ENCODE measurements at regions not wholly inside any gene's neighbourhood (a gene's known extent, or its start where the extent isn't known, plus 50 kb on each side); places are given as distances from the start of the nearest gene placed in this dataset.
"Not testable (repeated sequence)": the region's sequence is repeated elsewhere in the genome, so short reads cannot be mapped to it uniquely, and the experiment has no call there.

GRCh38 chr20:60100780-60101179, 142.6 kb downstream of the CDH26 start:
- H3K4me3 ChIP-seq (ENCODE audit: low read length) = no peak overlapping the region
- peaks cover 39% of the 10 kb centered on the region for H3K27me3 ChIP-seq (ENCODE audit: control insufficient read depth, insufficient read depth, low read length)
- H3K4me2 ChIP-seq (ENCODE audit: low read length) = no peak overlapping the region
- no peak overlapping the region for H3K9ac ChIP-seq (ENCODE audit: low read depth, low read length)
- H3K9me3 ChIP-seq (replicated peaks; ENCODE audit: low read length) = no peaks in the 10 kb centered on the region
- no peaks in the 10 kb centered on the region for H3K36me3 ChIP-seq (ENCODE audit: insufficient read depth, low read length)
- no peaks in the 10 kb centered on the region for H3K4me1 ChIP-seq (ENCODE audit: control insufficient read depth, insufficient read depth, low read length)

GRCh38 chr20:60101201-60101890, 143.1 kb downstream of the CDH26 start:
- Histone ChIP-seq H3K4me2 (ENCODE audit: low read length) (no peak overlapping the region), H3K4me3 (ENCODE audit: low read length) (no peak overlapping the region), H3K27me3 (ENCODE audit: control insufficient read depth, insufficient read depth, low read length) (peaks cover 35% of the 10 kb centered on the region), H3K36me3 (ENCODE audit: insufficient read depth, low read length) (no peaks in the 10 kb centered on the region), H3K4me1 (ENCODE audit: control insufficient read depth, insufficient read depth, low read length) (no peaks in the 10 kb centered on the region), H3K9ac (ENCODE audit: low read depth, low read length) (no peak overlapping the region), H3K9me3 (replicated peaks; ENCODE audit: low read length) (no peaks in the 10 kb centered on the region)

- Histone ChIP-seq H3K4me3 (ENCODE audit: low read length) (no peak overlapping the region), H3K4me1 (ENCODE audit: control insufficient read depth, insufficient read depth, low read length) (no peaks in the 10 kb centered on the region), H3K9ac (ENCODE audit: low read depth, low read length) (no peak overlapping the region), H3K36me3 (ENCODE audit: insufficient read depth, low read length) (no peaks in the 10 kb centered on the region), H3K9me3 (replicated peaks; ENCODE audit: low read length) (no peaks in the 10 kb centered on the region), H3K27me3 (ENCODE audit: control insufficient read depth, insufficient read depth, low read length) (peaks cover 31% of the 10 kb centered on the region), H3K4me2 (ENCODE audit: low read length) (no peak overlapping the region)
Observed at GRCh38 chr20:60101891-60102281, 143.7 kb downstream of the CDH26 start.

- Histone ChIP-seq H3K4me3 (ENCODE audit: low read length) (no peak overlapping the region), H3K9ac (ENCODE audit: low read depth, low read length) (no peak overlapping the region), H3K4me1 (ENCODE audit: control insufficient read depth, insufficient read depth, low read length) (no peaks in the 10 kb centered on the region), H3K27me3 (ENCODE audit: control insufficient read depth, insufficient read depth, low read length) (peaks cover 32% of the 10 kb centered on the region), H3K9me3 (replicated peaks; ENCODE audit: low read length) (no peaks in the 10 kb centered on the region), H3K36me3 (ENCODE audit: insufficient read depth, low read length) (no peaks in the 10 kb centered on the region), H3K4me2 (ENCODE audit: low read length) (no peak overlapping the region)
Observed at GRCh38 chr20:60102665-60103210, 144.5 kb downstream of the CDH26 start.

GRCh38 chr20:60104993-60105803, 147.0 kb downstream of the CDH26 start:
- Histone ChIP-seq H3K4me1 (ENCODE audit: control insufficient read depth, insufficient read depth, low read length) (no peaks in the 10 kb centered on the region), H3K4me3 (ENCODE audit: low read length) (no peak overlapping the region), H3K36me3 (ENCODE audit: insufficient read depth, low read length) (no peaks in the 10 kb centered on the region), H3K27me3 (ENCODE audit: control insufficient read depth, insufficient read depth, low read length) (peaks cover 32% of the 10 kb centered on the region), H3K9me3 (replicated peaks; ENCODE audit: low read length) (no peaks in the 10 kb centered on the region), H3K4me2 (ENCODE audit: low read length) (no peak overlapping the region), H3K9ac (ENCODE audit: low read depth, low read length) (no peak overlapping the region)

GRCh38 chr20:60106186-60106585, 148.0 kb downstream of the CDH26 start:
- not testable (repeated sequence) for H3K9me3 ChIP-seq (replicated peaks; ENCODE audit: low read length); H3K4me1 ChIP-seq (ENCODE audit: control insufficient read depth, insufficient read depth, low read length); H3K4me2 ChIP-seq (ENCODE audit: low read length); H3K36me3 ChIP-seq (ENCODE audit: insufficient read depth, low read length); H3K4me3 ChIP-seq (ENCODE audit: low read length); H3K9ac ChIP-seq (ENCODE audit: low read depth, low read length)
- H3K27me3 ChIP-seq (ENCODE audit: control insufficient read depth, insufficient read depth, low read length) = peaks cover 35% of the 10 kb centered on the region

GRCh38 chr20:60107621-60108390, 149.6 kb downstream of the CDH26 start:
- Histone ChIP-seq H3K4me2 (ENCODE audit: low read length) (no peak overlapping the region), H3K9ac (ENCODE audit: low read depth, low read length) (no peak overlapping the region), H3K4me3 (ENCODE audit: low read length) (no peak overlapping the region), H3K27me3 (ENCODE audit: control insufficient read depth, insufficient read depth, low read length) (peaks cover 30% of the 10 kb centered on the region), H3K36me3 (ENCODE audit: insufficient read depth, low read length) (no peaks in the 10 kb centered on the region), H3K4me1 (ENCODE audit: control insufficient read depth, insufficient read depth, low read length) (no peaks in the 10 kb centered on the region), H3K9me3 (replicated peaks; ENCODE audit: low read length) (no peaks in the 10 kb centered on the region)

GRCh38 chr20:60108397-60108796, 150.2 kb downstream of the CDH26 start:
- H3K36me3 ChIP-seq (ENCODE audit: insufficient read depth, low read length) = no peaks in the 10 kb centered on the region
- H3K9ac ChIP-seq (ENCODE audit: low read depth, low read length) = no peak overlapping the region
- no peaks in the 10 kb centered on the region for H3K9me3 ChIP-seq (replicated peaks; ENCODE audit: low read length)
- peaks cover 35% of the 10 kb centered on the region for H3K27me3 ChIP-seq (ENCODE audit: control insufficient read depth, insufficient read depth, low read length)
- H3K4me1 ChIP-seq (ENCODE audit: control insufficient read depth, insufficient read depth, low read length) = no peaks in the 10 kb centered on the region
- H3K4me2 ChIP-seq (ENCODE audit: low read length) = no peak overlapping the region
- H3K4me3 ChIP-seq (ENCODE audit: low read length) = no peak overlapping the region

GRCh38 chr20:60113024-60113724, 155.0 kb downstream of the CDH26 start:
- no peak overlapping the region for H3K4me3 ChIP-seq (ENCODE audit: low read length)
- H3K36me3 ChIP-seq (ENCODE audit: insufficient read depth, low read length) = no peaks in the 10 kb centered on the region
- H3K27me3 ChIP-seq (ENCODE audit: control insufficient read depth, insufficient read depth, low read length) = peaks cover 45% of the 10 kb centered on the region
- H3K9ac ChIP-seq (ENCODE audit: low read depth, low read length) = no peak overlapping the region
- no peaks in the 10 kb centered on the region for H3K4me1 ChIP-seq (ENCODE audit: control insufficient read depth, insufficient read depth, low read length)
- H3K9me3 ChIP-seq (replicated peaks; ENCODE audit: low read length) = no peaks in the 10 kb centered on the region
- H3K4me2 ChIP-seq (ENCODE audit: low read length) = no peak overlapping the region

GRCh38 chr20:60113771-60114170, 155.5 kb downstream of the CDH26 start:
- Histone ChIP-seq H3K9me3 (replicated peaks; ENCODE audit: low read length) (no peaks in the 10 kb centered on the region), H3K4me1 (ENCODE audit: control insufficient read depth, insufficient read depth, low read length) (no peaks in the 10 kb centered on the region), H3K27me3 (ENCODE audit: control insufficient read depth, insufficient read depth, low read length) (peaks cover 51% of the 10 kb centered on the region), H3K9ac (ENCODE audit: low read depth, low read length) (no peak overlapping the region), H3K4me2 (ENCODE audit: low read length) (no peak overlapping the region), H3K36me3 (ENCODE audit: insufficient read depth, low read length) (no peaks in the 10 kb centered on the region), H3K4me3 (ENCODE audit: low read length) (no peak overlapping the region)

- Histone ChIP-seq H3K9me3 (replicated peaks; ENCODE audit: low read length) (no peaks in the 10 kb centered on the region), H3K4me3 (ENCODE audit: low read length) (no peak overlapping the region), H3K4me1 (ENCODE audit: control insufficient read depth, insufficient read depth, low read length) (no peaks in the 10 kb centered on the region), H3K4me2 (ENCODE audit: low read length) (no peak overlapping the region), H3K27me3 (ENCODE audit: control insufficient read depth, insufficient read depth, low read length) (peaks cover 59% of the 10 kb centered on the region), H3K36me3 (ENCODE audit: insufficient read depth, low read length) (no peaks in the 10 kb centered on the region), H3K9ac (ENCODE audit: low read depth, low read length) (no peak overlapping the region)
Observed at GRCh38 chr20:60115451-60115850, 157.2 kb downstream of the CDH26 start.
